Loucy (cell line): ENCODE measurements at regions not wholly inside any gene's neighbourhood (a gene's known extent, or its start where the extent isn't known, plus 50 kb on each side); places are given as distances from the start of the nearest gene placed in this dataset.

ENCODE experiments used
- CTCF ChIP-seq: fragments of 200-600 bp; sonication (generic); conservative IDR thresholded peaks from 2 replicates; pipeline ENCODE4 v1.5.1; 2014; ENCODE audit warnings: mild to moderate bottlenecking, antibody characterized with exemption, low read length
- EZH2phosphoT487 ChIP-seq: fragments of 200-600 bp; IDR thresholded peaks from 2 replicates; pipeline ENCODE4 v1.6.1; 2018; ENCODE audit warnings: antibody characterized with exemption, mild to moderate bottlenecking, moderate library complexity, borderline replicate concordance

- TF ChIP-seq CTCF (no peak), EZH2phosphoT487 (no peak)
Observed at GRCh38 chr13:104854007-104854406, 1681.5 kb downstream of the EFNB2 start.
